HG03460 (cell line): ENCODE measurements at regions not wholly inside any gene's neighbourhood (a gene's known extent, or its start where the extent isn't known, plus 50 kb on each side); places are given as distances from the start of the nearest gene placed in this dataset.
A peak's percentile ranks its signal among the peaks of the same experiment; 100 is the strongest.
"Not testable (repeated sequence)": the region's sequence is repeated elsewhere in the genome, so short reads cannot be mapped to it uniquely, and the experiment has no call there.

Experiments
- ATAC-seq: cut with Tn5 transposase; IDR thresholded peaks from one replicate; pipeline ENCODE4 v1.9.1; 2021; ENCODE audit not compliant: unreplicated experiment

- peak; percentile 87 for ATAC-seq
Observed at GRCh38 chr17:30731210-30732132, 93.0 kb downstream of the CRLF3 start.

DNA sequence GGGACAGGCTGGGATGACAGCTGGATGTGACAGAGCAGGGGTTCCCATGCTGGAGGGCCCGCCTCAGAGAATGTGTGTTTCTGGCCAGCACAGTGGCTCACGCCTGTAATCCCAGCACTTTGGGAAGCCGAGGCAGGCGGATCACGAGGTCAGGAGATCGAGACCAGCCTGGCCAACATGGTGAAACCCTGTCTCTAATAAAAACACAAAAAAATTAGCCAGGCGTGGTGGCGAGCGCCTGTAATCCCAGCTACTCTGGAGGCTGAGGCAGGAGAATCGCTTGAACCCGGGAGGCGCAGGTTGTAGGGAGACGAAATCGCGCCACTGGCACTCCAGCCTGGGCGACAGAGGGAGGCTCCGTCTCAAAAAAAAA, 93.7 kb downstream of the CRLF3 start:
- not testable (repeated sequence) for ATAC-seq

DNA sequence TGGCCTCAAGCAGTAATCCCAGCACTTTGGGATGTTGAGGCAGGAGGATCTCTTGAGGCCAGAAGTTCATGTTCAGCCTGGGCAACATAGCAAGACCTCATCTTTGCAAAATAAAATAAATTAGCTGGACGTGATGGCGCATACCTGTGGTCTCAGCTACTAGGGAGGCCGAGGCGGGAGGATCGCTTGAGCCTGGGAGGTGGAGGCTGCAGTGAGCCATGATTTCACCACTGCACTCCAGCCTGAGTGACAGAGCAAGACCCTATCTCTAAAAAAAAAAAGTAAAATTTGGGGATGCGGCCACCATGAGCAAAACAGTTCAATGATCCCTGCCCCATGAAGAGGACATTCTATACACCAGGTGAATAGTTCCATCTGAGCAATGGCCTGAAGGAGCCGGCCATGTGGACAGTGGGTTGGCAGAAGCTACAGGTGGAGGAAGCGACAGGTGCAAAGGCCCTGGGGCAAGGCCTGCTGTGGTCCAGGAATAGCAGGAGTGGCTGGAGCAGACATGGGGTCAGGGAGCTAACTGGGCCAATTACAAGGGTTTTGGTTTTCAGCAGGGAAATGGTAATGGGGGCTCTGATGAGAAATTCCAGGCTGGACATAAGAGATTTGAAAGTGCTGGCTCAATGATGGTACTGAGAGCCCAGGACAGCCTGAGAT, 94.2 kb downstream of the CRLF3 start:
- not testable (repeated sequence) for ATAC-seq

DNA sequence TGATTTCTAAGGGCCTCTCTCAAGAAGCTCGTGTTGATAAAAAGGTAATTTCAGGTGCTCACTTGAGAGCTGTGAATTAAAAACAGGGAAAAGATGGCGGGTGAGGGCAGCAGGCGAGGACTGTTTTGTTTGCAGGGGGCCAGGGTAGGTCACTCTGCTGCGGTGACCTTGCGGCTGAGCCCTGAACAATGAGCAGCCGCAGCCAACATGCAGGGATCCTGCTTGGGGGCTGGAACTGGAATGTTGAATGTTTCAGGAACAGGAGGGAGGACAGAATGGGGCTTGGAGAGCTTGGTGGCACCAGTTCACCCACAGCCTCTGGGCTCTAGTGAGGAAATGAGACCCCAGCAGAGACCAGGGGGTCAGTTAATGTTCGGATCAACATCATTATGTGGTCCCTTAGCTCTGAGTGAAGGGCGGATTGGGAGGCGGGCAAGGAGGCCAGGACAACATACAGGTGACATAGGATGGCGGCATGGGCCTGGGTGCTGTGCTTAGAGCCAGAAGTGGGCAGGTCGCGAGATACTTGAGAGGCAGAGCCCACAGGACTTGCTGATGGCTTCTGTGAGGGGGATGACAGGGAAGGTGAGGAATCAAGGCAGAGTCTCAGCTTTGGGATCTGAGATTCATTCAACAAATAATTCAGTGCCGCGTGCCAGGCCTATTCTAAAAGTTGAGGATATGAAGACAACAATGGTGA, 94.9 kb downstream of the CRLF3 start:
- not testable (repeated sequence) for ATAC-seq

- not testable (repeated sequence) for ATAC-seq
Observed at GRCh38 chr17:30727517-30727916, 97.0 kb downstream of the CRLF3 start.

- not testable (repeated sequence) for ATAC-seq
Observed at GRCh38 chr17:30726734-30727133, 97.8 kb downstream of the CRLF3 start.

GRCh38 chr17:30726310-30726709, 98.2 kb downstream of the CRLF3 start:
- ATAC-seq: not testable (repeated sequence)

DNA sequence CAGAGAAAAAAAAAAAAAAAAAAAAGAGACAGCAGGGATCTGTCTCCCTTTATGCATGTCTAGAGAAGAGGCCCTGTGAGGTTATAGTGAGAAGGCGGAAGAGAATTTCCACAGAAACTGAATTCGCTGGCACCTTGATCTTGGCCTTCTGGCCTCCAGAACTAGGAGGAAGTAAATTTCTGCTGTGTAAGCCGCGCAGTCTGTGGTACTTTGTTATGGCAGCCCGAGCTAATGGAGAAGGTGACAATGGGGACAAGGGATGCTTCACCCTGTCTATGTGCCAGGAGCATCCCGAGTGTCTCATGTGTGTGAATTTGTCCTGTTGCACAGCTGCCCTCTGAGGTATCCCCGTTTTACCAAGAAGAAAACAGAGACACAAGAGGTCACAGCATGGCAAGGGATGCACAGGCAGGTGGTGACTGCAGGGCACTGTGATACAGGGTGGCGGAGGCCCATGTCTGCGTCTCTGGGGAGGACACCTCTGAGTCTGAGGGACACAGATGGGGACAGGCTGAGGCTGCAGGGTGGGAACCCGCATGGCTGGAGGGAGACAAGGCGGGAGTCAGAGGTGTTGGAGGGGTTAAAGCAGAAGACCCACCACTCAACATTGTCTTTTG, 100.3 kb downstream of the CRLF3 start:
- ATAC-seq: not testable (repeated sequence)

- not testable (repeated sequence) for ATAC-seq
Observed at GRCh38 chr17:30722114-30722780, 102.2 kb downstream of the CRLF3 start.

GRCh38 chr17:30720971-30721370, 103.5 kb downstream of the CRLF3 start:
- not testable (repeated sequence) for ATAC-seq

GRCh38 chr17:30720013-30720471, 104.5 kb downstream of the CRLF3 start:
- no peak for ATAC-seq

DNA sequence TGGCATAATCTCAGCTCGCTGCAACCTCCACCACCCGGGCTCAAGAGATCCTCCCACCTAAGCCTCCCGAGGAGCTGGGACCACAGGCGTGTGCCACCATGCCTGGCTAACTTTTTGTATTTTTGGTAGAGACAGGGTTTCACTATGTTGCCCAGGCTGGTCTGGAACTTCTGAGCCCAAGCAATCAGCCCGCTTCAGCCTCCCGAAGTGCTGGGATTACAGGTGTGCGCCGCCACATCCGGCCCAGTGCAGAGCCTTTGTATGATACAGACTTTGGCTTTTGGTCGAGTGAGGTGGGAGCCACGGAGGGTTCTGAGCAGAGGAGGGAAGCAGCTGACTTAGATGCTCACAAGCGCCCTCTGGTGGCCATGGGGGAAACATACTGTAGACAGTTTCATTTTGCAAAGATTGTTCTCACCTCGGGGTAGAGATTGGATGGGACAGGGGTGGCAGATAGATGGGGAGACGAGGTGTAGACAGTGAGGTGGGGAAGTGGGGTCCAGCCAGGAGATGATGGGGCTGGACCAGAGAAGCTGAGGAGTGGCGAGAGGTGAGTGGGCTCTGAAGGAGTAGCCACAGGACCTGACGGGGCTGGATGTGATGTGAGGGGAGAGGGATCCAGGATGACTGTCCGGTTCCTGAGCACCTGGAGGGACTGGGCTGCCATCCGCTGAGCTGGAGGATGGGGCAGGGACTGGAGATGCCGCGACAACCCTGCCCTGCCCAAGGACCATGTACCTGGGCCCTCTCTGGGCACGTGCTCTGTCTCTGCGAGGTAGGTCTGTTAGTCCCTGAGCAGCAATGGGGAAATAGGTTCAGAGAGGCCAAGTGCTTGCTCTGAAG, 105.1 kb downstream of the CRLF3 start:
- ATAC-seq: not testable (repeated sequence)

GRCh38 chr17:30718691-30719090, 105.8 kb downstream of the CRLF3 start:
- not testable (repeated sequence) for ATAC-seq

DNA sequence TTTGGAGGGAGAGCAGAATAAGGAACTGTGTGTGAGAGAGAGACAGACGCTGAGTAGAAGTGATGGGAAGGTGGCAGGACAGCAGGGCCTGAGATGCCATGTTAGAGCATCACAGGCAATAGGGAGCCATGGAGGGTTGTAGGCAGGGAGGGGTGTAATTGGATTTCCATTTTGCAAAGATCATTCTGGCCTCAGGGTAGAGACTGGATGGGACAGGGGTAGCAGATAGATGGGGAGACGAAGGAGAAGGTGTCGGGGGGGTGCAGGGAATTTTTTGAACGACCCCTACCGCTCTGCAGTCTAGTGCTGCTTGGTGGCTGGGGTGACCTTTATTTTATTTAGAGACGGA, 106.4 kb downstream of the CRLF3 start:
- not testable (repeated sequence) for ATAC-seq

GRCh38 chr17:30717291-30718098, 107.0 kb downstream of the CRLF3 start:
- ATAC-seq: no peak

- ATAC-seq: no peak
Observed at GRCh38 chr17:30716461-30717290, 107.8 kb downstream of the CRLF3 start.

DNA sequence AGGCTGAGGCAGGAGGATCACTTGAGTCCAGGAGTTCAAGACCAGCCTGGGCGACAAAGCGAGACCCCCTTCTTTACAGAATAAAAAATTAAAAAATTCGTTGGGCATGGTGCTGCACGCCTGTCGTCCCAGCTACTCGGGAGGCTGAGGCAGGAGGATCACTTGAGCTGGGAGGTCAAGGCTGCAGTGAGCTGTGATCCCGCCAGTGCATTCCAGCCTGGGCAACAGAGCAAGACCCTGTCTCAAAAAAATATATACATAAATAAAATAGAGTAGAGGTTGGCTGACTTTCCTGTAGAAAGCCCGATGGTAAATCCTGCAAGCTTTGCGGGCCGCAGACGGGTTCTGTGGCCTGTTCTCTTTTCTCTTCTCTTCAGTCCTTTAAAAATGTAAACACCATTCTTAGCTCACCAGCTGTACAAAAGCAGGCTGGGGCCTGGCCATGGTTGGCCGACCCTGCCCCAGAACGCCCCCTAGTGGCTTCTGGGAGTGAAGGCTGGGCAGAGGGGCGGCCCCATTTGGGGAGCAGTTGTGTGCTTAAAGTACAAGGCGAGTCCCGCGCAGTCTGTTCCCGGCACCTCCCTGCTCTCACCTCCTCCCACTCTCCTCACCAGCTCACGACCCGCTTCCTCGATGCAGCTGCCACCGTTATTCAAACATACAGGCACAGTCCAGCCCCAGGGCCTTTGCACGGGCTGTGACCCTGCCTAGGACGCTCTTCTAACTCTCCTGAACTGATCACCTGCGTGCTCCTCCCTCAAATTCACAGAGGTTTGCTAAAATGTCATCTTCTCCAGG, 109.5 kb downstream of the CRLF3 start:
- ATAC-seq: not testable (repeated sequence)
